Dendritic cell treated with granulocyte-macrophage colony-stimulating factor and Interleukin-4, amounts not matched to agents 40 ng/mL and 50 ng/mL, for 4 days (primary cell): ENCODE measurements at regions not wholly inside any gene's neighbourhood (a gene's known extent, or its start where the extent isn't known, plus 50 kb on each side); places are given as distances from the start of the nearest gene placed in this dataset.

Experiments used
- H3K27ac Mint-ChIP-seq: one replicate; pipeline ENCODE4 v1.8.0; 2022; ENCODE audit warnings: mild to moderate bottlenecking, mixed read lengths
- H3K27me3 Mint-ChIP-seq: one replicate; pipeline ENCODE4 v1.8.0; 2022; ENCODE audit warnings: mild to moderate bottlenecking, mixed read lengths
- H3K36me3 Mint-ChIP-seq: one replicate; pipeline ENCODE4 v1.8.0; 2022; ENCODE audit warnings: low read depth, mixed read lengths
- H3K4me1 Mint-ChIP-seq: one replicate; pipeline ENCODE4 v1.8.0; 2022; ENCODE audit warnings: low read depth, mixed read lengths
- H3K4me3 Mint-ChIP-seq: one replicate; pipeline ENCODE4 v1.8.0; 2022; ENCODE audit warnings: mild to moderate bottlenecking, moderate library complexity, mixed read lengths
- H3K9me3 Mint-ChIP-seq: one replicate; pipeline ENCODE4 v1.8.0; 2022; ENCODE audit warnings: mixed read lengths
- intact Hi-C: fragments of 100-400 bp; cut with micrococcal nuclease; formaldehyde crosslinking; loops from one replicate; pipeline ENCODE4 v1.15.0; 2022

DNA sequence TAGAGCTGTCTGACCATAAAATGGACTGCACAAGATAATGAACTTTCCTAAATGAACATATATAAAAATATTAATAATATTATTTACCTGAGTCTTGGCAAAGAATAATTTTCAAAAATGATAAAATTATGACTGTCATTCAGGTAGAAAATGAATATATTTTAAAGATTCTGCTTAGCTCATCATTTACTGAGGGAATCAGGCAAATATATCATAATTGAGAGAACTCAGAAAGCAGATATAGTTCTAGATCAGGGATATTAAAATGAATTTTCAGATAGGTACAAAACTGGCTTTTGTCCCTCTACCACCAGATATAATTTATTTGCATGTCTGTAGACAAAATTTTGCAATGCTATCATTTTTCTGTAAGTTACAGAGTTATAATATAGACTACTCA, 86.1 kb upstream of the CPM start:
- intact Hi-C loops, result no loop called here
- no peak overlapping the region for H3K4me3 Mint-ChIP-seq
- H3K27ac Mint-ChIP-seq, result no peak overlapping the region
- H3K9me3 Mint-ChIP-seq, result no peaks in the 10 kb centered on the region
- H3K36me3 Mint-ChIP-seq, result no peaks in the 10 kb centered on the region
- H3K4me1 Mint-ChIP-seq, result no peaks in the 10 kb centered on the region
- peaks cover 2% of the 10 kb centered on the region for H3K27me3 Mint-ChIP-seq

- no peaks in the 10 kb centered on the region for H3K36me3 Mint-ChIP-seq
- no peak overlapping the region for H3K4me3 Mint-ChIP-seq
- H3K27ac Mint-ChIP-seq, result no peak overlapping the region
- intact Hi-C loops, result no loop called here
- H3K27me3 Mint-ChIP-seq, result peaks cover 2% of the 10 kb centered on the region
- no peaks in the 10 kb centered on the region for H3K9me3 Mint-ChIP-seq
- no peaks in the 10 kb centered on the region for H3K4me1 Mint-ChIP-seq
These were observed 86.9 kb upstream of the CPM start for GRCh38 chr12:69019910-69020309.

DNA sequence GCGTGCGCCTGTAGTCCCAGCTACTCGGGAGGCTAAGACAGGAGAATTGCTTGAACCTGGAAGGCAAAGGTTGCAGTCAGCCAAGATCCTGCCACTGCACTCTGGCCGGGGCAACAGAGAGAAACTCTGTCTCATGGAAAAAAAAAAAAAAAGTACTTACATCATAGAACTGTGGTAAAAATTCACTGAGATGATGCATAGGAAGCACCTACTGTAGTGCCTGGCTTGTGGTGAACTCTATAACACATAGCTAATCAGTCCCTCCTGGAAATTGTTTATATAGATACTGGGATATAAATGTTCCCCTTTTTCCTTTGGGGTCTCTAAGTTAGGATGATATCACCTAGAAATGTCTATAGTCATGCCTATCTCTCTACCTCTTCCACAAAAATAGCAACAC, 89.7 kb upstream of the CPM start:
- H3K36me3 Mint-ChIP-seq, result no peaks in the 10 kb centered on the region
- intact Hi-C loops, result no loop called here
- no peak overlapping the region for H3K4me3 Mint-ChIP-seq
- H3K27me3 Mint-ChIP-seq, result no peaks in the 10 kb centered on the region
- H3K27ac Mint-ChIP-seq, result no peak overlapping the region
- H3K9me3 Mint-ChIP-seq, result peaks cover 6% of the 10 kb centered on the region
- H3K4me1 Mint-ChIP-seq, result peaks cover 19% of the 10 kb centered on the region

DNA sequence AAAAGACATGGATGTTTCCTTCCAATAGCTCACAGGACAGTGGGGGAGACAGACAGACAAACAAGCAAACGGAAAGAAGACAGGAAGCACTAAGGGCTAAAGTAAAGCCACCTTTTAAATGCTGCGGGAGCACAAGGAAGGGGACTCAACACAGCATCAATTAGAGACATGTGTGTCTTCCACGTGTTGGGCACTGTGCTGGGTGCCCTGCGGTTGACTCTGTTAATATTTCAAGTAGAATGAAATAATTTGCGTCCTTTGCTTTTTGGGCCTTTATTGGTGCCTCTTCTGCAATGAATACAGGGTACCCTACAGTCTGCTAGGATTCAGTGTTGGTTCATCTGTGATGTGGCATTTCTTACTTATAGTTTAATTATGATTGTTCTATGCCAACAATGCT, 90.9 kb upstream of the CPM start:
- Mint-ChIP-seq H3K9me3 (peaks cover 9% of the 10 kb centered on the region), H3K36me3 (no peaks in the 10 kb centered on the region), H3K27ac (no peak overlapping the region), H3K4me3 (no peak overlapping the region), H3K27me3 (no peaks in the 10 kb centered on the region), H3K4me1 (peaks cover 29% of the 10 kb centered on the region)
- intact Hi-C loops, result no loop called here

- Mint-ChIP-seq H3K4me1 (peaks cover 29% of the 10 kb centered on the region), H3K27ac (no peak overlapping the region), H3K27me3 (no peaks in the 10 kb centered on the region), H3K4me3 (no peak overlapping the region), H3K9me3 (peaks cover 9% of the 10 kb centered on the region), H3K36me3 (no peaks in the 10 kb centered on the region)
- intact Hi-C loops, result no loop called here
These were observed 91.4 kb upstream of the CPM start for GRCh38 chr12:69024413-69024812.

GRCh38 chr12:69024907-69025306, 91.9 kb upstream of the CPM start:
- no peak overlapping the region for H3K4me3 Mint-ChIP-seq
- intact Hi-C loops, result no loop called here
- H3K27me3 Mint-ChIP-seq, result no peaks in the 10 kb centered on the region
- peaks cover 29% of the 10 kb centered on the region for H3K4me1 Mint-ChIP-seq
- no peaks in the 10 kb centered on the region for H3K36me3 Mint-ChIP-seq
- H3K27ac Mint-ChIP-seq, result no peak overlapping the region
- peaks cover 9% of the 10 kb centered on the region for H3K9me3 Mint-ChIP-seq

DNA sequence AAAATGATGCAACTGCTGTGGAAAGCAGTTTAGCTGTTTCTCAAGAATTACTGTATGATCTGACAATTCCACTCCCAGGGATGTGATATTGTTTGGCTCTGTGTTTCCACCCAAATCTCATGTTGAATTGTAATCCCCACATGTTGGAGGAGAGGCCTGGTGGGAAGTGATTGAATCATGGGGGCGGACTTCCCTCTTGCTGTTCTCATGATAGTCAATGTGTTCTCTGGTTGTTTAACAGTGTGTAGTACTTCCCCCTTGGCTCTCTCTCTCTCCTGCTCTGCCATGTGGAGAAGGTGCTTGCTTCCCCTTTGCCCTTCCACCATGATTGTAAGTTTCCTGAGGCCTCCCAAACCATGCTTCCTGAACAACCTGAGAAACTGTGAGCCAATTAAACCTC, 93.4 kb upstream of the CPM start:
- peaks cover 9% of the 10 kb centered on the region for H3K9me3 Mint-ChIP-seq
- peaks cover 29% of the 10 kb centered on the region for H3K4me1 Mint-ChIP-seq
- no peak overlapping the region for H3K4me3 Mint-ChIP-seq
- H3K27me3 Mint-ChIP-seq, result no peaks in the 10 kb centered on the region
- H3K36me3 Mint-ChIP-seq, result no peaks in the 10 kb centered on the region
- intact Hi-C loops, result no loop called here
- H3K27ac Mint-ChIP-seq, result peak overlapping the region; percentile 55

GRCh38 chr12:69027411-69027881, 94.5 kb upstream of the CPM start:
- H3K4me1 Mint-ChIP-seq, result peaks cover 29% of the 10 kb centered on the region
- no peaks in the 10 kb centered on the region for H3K27me3 Mint-ChIP-seq
- H3K27ac Mint-ChIP-seq, result peak overlapping the region; percentile 33
- intact Hi-C loops, result no loop called here
- peaks cover 9% of the 10 kb centered on the region for H3K9me3 Mint-ChIP-seq
- no peak overlapping the region for H3K4me3 Mint-ChIP-seq
- H3K36me3 Mint-ChIP-seq, result no peaks in the 10 kb centered on the region

DNA sequence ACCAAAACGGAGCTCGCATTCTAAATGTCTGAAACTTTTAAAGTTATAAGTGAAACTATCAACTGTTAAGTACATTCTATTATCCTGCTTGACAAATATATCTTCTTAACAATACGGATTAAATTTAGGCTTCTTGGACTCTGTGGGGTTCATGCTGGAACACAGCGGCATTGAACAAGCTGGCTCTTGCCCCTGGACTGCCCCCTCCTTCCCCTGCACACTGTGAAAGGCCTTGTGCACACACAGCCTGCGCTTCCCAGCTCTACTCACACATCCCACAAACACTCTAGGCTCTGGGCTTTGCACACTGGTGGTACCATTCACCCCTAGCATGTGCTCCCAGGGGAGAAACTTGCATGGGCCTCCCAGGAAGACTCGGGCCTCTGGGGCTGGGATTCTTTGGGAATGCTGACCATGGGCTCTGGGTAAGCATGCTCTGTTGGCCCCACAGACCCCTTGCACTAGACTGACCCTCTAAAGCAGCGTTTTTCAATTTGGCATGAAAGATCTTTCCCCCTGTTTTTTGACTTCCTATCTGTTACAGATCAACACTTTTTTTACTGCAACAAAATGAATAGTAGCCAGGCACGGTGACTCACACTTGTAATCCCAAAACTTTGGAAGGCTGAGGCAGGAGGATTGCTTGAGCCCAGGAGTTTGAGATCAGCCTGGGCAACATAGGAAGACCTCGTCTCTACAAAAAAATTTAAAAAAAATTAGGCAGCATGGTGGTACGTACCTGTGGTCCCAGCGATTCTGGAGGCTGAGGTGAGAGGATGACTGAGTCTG, 96.2 kb upstream of the CPM start:
- Mint-ChIP-seq H3K4me3 (no peak overlapping the region), H3K9me3 (peaks cover 9% of the 10 kb centered on the region), H3K27me3 (no peaks in the 10 kb centered on the region), H3K4me1 (peaks cover 29% of the 10 kb centered on the region), H3K36me3 (no peaks in the 10 kb centered on the region), H3K27ac (no peak overlapping the region)
- intact Hi-C loops, result no loop called here

DNA sequence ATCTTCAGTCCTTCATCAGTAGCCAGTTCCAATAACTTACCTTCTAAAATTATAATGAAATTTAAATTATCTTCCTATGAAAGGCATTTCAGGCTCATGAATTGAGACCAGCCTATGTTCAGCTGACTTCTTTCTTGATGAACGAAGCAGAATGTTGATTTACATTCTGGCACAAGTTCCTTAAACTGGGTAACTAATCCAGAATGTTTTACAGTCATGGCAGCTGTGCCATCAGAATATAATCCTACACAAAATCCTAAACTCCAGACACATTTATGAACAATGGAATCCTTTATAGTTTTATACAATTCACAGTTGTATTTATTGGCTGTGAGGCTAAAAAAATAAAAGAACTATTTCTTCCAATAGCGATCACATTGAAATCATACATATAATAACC, 97.3 kb upstream of the CPM start:
- Mint-ChIP-seq H3K36me3 (no peaks in the 10 kb centered on the region), H3K27ac (no peak overlapping the region), H3K4me1 (peaks cover 29% of the 10 kb centered on the region), H3K27me3 (no peaks in the 10 kb centered on the region), H3K4me3 (no peak overlapping the region), H3K9me3 (peaks cover 9% of the 10 kb centered on the region)
- intact Hi-C loops, result no loop called here

- Mint-ChIP-seq H3K4me3 (no peak overlapping the region), H3K27ac (no peak overlapping the region), H3K4me1 (peaks cover 10% of the 10 kb centered on the region), H3K36me3 (no peaks in the 10 kb centered on the region), H3K9me3 (no peaks in the 10 kb centered on the region), H3K27me3 (no peaks in the 10 kb centered on the region)
- intact Hi-C loops, result no loop called here
These were observed 103.6 kb upstream of the CPM start for GRCh38 chr12:69036533-69036932.

DNA sequence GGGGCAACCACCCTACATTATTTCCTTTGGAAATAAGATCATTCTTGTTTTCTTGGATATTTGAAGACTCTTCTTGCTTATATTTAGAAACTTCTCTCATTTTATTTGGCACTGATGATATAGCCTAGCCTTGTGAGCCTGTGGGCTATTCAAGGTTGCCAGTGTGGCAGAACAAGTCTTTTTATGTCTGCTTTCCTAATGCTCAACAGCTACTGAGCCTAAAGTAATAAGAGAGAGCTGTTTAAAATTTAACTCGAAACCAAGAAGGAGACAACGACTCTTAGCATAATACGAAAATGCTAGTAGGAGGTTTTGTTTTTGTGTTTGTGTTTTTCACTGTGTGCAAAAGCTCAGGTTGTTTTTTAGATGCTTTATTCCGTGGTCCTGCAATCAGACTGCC, 104.0 kb upstream of the CPM start:
- H3K36me3 Mint-ChIP-seq, result no peaks in the 10 kb centered on the region
- no peaks in the 10 kb centered on the region for H3K9me3 Mint-ChIP-seq
- H3K27me3 Mint-ChIP-seq, result no peaks in the 10 kb centered on the region
- H3K4me1 Mint-ChIP-seq, result peaks cover 10% of the 10 kb centered on the region
- H3K4me3 Mint-ChIP-seq, result no peak overlapping the region
- H3K27ac Mint-ChIP-seq, result no peak overlapping the region
- intact Hi-C loops, result no loop called here

DNA sequence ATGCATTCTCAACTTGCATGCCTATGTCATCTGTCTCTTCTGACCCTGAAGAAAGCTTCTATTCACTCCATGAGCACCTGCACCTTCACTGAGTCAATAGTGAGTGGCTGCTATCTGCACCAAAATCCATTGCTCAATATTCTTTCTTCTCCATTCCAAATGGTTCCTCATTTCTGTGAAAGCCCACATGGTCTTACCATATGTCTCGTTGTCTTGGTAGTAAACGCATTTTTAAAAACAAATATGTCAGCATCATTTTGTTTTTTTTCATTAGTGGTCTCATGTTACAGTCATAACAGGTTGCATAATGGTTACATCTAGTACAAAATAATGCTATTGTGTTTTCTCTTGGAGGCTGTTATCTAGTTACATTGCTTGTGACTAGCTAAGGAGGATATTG, 106.9 kb upstream of the CPM start:
- intact Hi-C loops, result loop anchor here (5.0 kb wide), 1 partner anchor 33 kb away; no protein-coding TSS in a partner anchor
- H3K4me1 Mint-ChIP-seq, result peaks cover 17% of the 10 kb centered on the region
- H3K9me3 Mint-ChIP-seq, result no peaks in the 10 kb centered on the region
- H3K27ac Mint-ChIP-seq, result peak overlapping the region; percentile 81
- H3K27me3 Mint-ChIP-seq, result no peaks in the 10 kb centered on the region
- H3K36me3 Mint-ChIP-seq, result no peaks in the 10 kb centered on the region
- H3K4me3 Mint-ChIP-seq, result no peak overlapping the region

- Mint-ChIP-seq H3K27ac (no peak overlapping the region), H3K4me1 (peaks cover 17% of the 10 kb centered on the region), H3K9me3 (no peaks in the 10 kb centered on the region), H3K36me3 (no peaks in the 10 kb centered on the region), H3K4me3 (no peak overlapping the region), H3K27me3 (peaks cover 1% of the 10 kb centered on the region)
- intact Hi-C loops, result loop anchor here (5.0 kb wide), 1 partner anchor 35 kb away; no protein-coding TSS in a partner anchor
These were observed 109.6 kb upstream of the CPM start for GRCh38 chr12:69042557-69042956.

GRCh38 chr12:69042970-69043369, 110.0 kb upstream of the CPM start:
- intact Hi-C loops, result loop anchor here (5.0 kb wide), 1 partner anchor 36 kb away; no protein-coding TSS in a partner anchor
- no peaks in the 10 kb centered on the region for H3K36me3 Mint-ChIP-seq
- H3K4me3 Mint-ChIP-seq, result no peak overlapping the region
- peaks cover 17% of the 10 kb centered on the region for H3K4me1 Mint-ChIP-seq
- H3K27ac Mint-ChIP-seq, result peak overlapping the region; percentile 30
- H3K9me3 Mint-ChIP-seq, result no peaks in the 10 kb centered on the region
- peaks cover 1% of the 10 kb centered on the region for H3K27me3 Mint-ChIP-seq
